Gastroesophageal sphincter (tissue), 4 donors: ENCODE measurements at regions not wholly inside any gene's neighbourhood (a gene's known extent, or its start where the extent isn't known, plus 50 kb on each side); places are given as distances from the start of the nearest gene placed in this dataset.
"Not testable (repeated sequence)": the region's sequence is repeated elsewhere in the genome, so short reads cannot be mapped to it uniquely, and the experiment has no call there.

Source experiments
- ATAC-seq: fragments of 150-250 bp; one replicate; pipeline ENCODE4 v1.9.1; 2016; ENCODE audit warnings: mild to moderate bottlenecking, moderate library complexity
- H3K27ac ChIP-seq, 4 donors: fragments of 200-600 bp; sonication (generic) in 3 of 4; 1 replicate in 3 of 4; 2 replicates in 1 of 4; pipeline ENCODE4 v1.5.1; 2016 to 2019
- H3K27me3 ChIP-seq: fragments of 200-600 bp; sonication (generic); one replicate; pipeline ENCODE4 v1.5.1; 2019
- H3K36me3 ChIP-seq, 2 donors: fragments of 200-600 bp; sonication (generic); one replicate each; pipeline ENCODE4 v1.5.1; 2019; ENCODE audit warnings: control low read depth in 1 of 2
- H3K4me1 ChIP-seq, 3 donors: fragments of 200-600 bp; sonication (generic); 1 replicate in 2 of 3; 2 replicates in 1 of 3; pipeline ENCODE4 v1.5.1; 2016 to 2019; ENCODE audit warnings: control low read depth in 2 of 3
- H3K4me3 ChIP-seq, 2 donors: fragments of 200-600 bp; sonication (generic); one replicate each; pipeline ENCODE4 v1.5.1; 2019; ENCODE audit warnings: mild to moderate bottlenecking in 1 of 2, moderate library complexity in 1 of 2
- H3K9me3 ChIP-seq, 3 donors: fragments of 200-600 bp; sonication (generic); one replicate each; pipeline ENCODE4 v1.5.1; 2017 to 2019; ENCODE audit warnings: control low read depth in 2 of 3
- CTCF ChIP-seq, 4 experiments: fragments of 200-600 bp in 2 of 4; fragments of 450-650 bp in 2 of 4; sonication (generic) in 1 of 4; IDR thresholded peaks; one replicate each; pipeline ENCODE4 v1.5.1; 2017 to 2019; ENCODE audit warnings: antibody characterized with exemption in 4 of 4, mild to moderate bottlenecking in 2 of 4, moderate library complexity in 2 of 4
- EP300 ChIP-seq: sonication (generic); formaldehyde crosslinking; IDR thresholded peaks from one replicate; pipeline ENCODE4 v1.6.1; 2017; ENCODE audit warnings: antibody characterized with exemption, mild to moderate bottlenecking
- POLR2A ChIP-seq, 2 donors: fragments of 450-650 bp; IDR thresholded peaks; one replicate each; pipeline ENCODE4 v1.6.1; 2017; ENCODE audit warnings: antibody characterized with exemption in 2 of 2, mild to moderate bottlenecking in 2 of 2, moderate library complexity in 1 of 2
- POLR2AphosphoS5 ChIP-seq: sonication (generic); formaldehyde crosslinking; IDR thresholded peaks from one replicate; pipeline ENCODE4 v1.6.1; 2017; ENCODE audit warnings: antibody characterized with exemption
- WGBS, 2 donors: methylation state at CpG; one replicate each; pipeline ENCODE4 v1.1.5; 2018; ENCODE audit warnings: low coverage in 1 of 2; 5-methylcytosine and 5-hydroxymethylcytosine counted together

- WGBS, 2 donors = 38% methylated on average over 2 of the region's 2 CpGs; no CpG with 5 or more reads in 1 of the 2 donors
Observed at GRCh38 chr14:106230071-106230470, 703.7 kb downstream of the TMEM121 start.

GRCh38 chr14:106233191-106233590 is 706.8 kb downstream of the TMEM121 start:
- not testable (repeated sequence) for H3K4me3 ChIP-seq, H3K9me3 ChIP-seq, H3K27ac ChIP-seq, H3K36me3 ChIP-seq, ATAC-seq, H3K4me1 ChIP-seq
- WGBS, 2 donors = 6 to 38% methylated on average over 3 of the region's 3 CpGs
- H3K27me3 ChIP-seq = peaks cover 42% of the 10 kb centered on the region

More at GRCh38 chr14:106230071-106230470, 703.7 kb downstream of the TMEM121 start:
- Histone ChIP-seq H3K4me3 (no peak overlapping the region), H3K36me3 (no peaks in the 10 kb centered on the region), H3K4me1 (no peaks in the 10 kb centered on the region), H3K27ac (no peak overlapping the region), H3K27me3 (peaks cover 21% of the 10 kb centered on the region), H3K9me3 (no peaks in the 10 kb centered on the region)
- ATAC-seq = no peak
- TF ChIP-seq CTCF (IDR thresholded peaks at IDR 0.05) (no peak), EP300 (no peak), POLR2AphosphoS5 (no peak), POLR2A (IDR thresholded peaks at IDR 0.05) (no peak)

- not testable (repeated sequence) for ATAC-seq, H3K4me1 ChIP-seq, H3K9me3 ChIP-seq, H3K27ac ChIP-seq, H3K4me3 ChIP-seq, H3K36me3 ChIP-seq
- 58% methylated on average over 14 of the region's 17 CpGs; no CpG with 5 or more reads in 1 of the 2 donors for WGBS, 2 donors
- TF ChIP-seq CTCF (IDR thresholded peaks at IDR 0.05) = peak in 1 of 4 experiments; percentile 28
- peaks cover 54% of the 10 kb centered on the region for H3K27me3 ChIP-seq
Observed at GRCh38 chr14:106234525-106235254, 708.3 kb downstream of the TMEM121 start.

- Histone ChIP-seq H3K9me3 (no peaks in the 10 kb centered on the region), H3K36me3 (no peaks in the 10 kb centered on the region), H3K27me3 (peaks cover 61% of the 10 kb centered on the region), H3K4me1 (no peaks in the 10 kb centered on the region), H3K27ac (no peak overlapping the region), H3K4me3 (no peak overlapping the region)
- ATAC-seq = no peak
- TF ChIP-seq POLR2AphosphoS5 (no peak), POLR2A (IDR thresholded peaks at IDR 0.05) (no peak), EP300 (no peak), CTCF (IDR thresholded peaks at IDR 0.05) (no peak)
- 53 to 60% methylated on average over 9 to 10 of the region's 10 CpGs for WGBS, 2 donors
Observed at GRCh38 chr14:106235356-106236159, 709.2 kb downstream of the TMEM121 start.

- Histone ChIP-seq H3K27me3 (peaks cover 12% of the 10 kb centered on the region), H3K4me1 (no peaks in the 10 kb centered on the region), H3K4me3 (no peak overlapping the region), H3K9me3 (peaks cover 0 to 8% (median 0%) of the 10 kb centered on the region in 3 donors), H3K36me3 (no peaks in the 10 kb centered on the region), H3K27ac (no peak overlapping the region)
- no peak for ATAC-seq
- 33 to 37% methylated on average over 6 of the region's 6 CpGs for WGBS, 2 donors
- no peak for TF ChIP-seq POLR2A (IDR thresholded peaks at IDR 0.05)
- TF ChIP-seq EP300 = no peak
- no peak for TF ChIP-seq CTCF (IDR thresholded peaks at IDR 0.05)
- no peak for TF ChIP-seq POLR2AphosphoS5
Observed at GRCh38 chr14:106248321-106249192, 722.2 kb downstream of the TMEM121 start.

- ATAC-seq, H3K36me3 ChIP-seq, H3K27ac ChIP-seq, H3K4me3 ChIP-seq, H3K4me1 ChIP-seq, H3K9me3 ChIP-seq: not testable (repeated sequence)
- WGBS, 2 donors = 46 to 63% methylated on average over 5 of the region's 5 CpGs
- H3K27me3 ChIP-seq = peaks cover 21% of the 10 kb centered on the region
Observed at GRCh38 chr14:106253995-106254394, 727.6 kb downstream of the TMEM121 start.
